ENCODE measurements at regions not wholly inside any gene's neighbourhood (a gene's known extent, or its start where the extent isn't known, plus 50 kb on each side); places are given as distances from the start of the nearest gene placed in this dataset.

DNA sequence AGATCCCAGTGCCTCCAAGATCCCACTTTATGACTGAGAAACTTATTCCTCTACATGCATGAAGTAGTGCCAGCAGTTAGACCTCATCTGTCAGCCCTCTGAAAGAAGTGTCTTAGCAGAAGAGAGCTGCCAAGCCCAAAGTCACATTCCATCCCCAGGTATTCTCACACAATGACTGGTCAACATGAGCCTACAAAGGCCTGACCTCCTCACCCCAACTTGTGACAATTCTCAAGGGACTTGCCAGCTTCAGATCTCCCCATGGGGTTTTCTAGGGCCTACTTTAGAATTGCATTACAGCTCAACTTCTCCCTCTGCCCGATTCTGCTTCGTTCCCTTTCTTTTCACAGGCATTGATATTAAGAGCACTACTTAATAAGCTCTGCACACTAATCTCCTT lies 393.8 kb upstream of the SLC30A5 start:
- TF ChIP-seq, protein P1, sequence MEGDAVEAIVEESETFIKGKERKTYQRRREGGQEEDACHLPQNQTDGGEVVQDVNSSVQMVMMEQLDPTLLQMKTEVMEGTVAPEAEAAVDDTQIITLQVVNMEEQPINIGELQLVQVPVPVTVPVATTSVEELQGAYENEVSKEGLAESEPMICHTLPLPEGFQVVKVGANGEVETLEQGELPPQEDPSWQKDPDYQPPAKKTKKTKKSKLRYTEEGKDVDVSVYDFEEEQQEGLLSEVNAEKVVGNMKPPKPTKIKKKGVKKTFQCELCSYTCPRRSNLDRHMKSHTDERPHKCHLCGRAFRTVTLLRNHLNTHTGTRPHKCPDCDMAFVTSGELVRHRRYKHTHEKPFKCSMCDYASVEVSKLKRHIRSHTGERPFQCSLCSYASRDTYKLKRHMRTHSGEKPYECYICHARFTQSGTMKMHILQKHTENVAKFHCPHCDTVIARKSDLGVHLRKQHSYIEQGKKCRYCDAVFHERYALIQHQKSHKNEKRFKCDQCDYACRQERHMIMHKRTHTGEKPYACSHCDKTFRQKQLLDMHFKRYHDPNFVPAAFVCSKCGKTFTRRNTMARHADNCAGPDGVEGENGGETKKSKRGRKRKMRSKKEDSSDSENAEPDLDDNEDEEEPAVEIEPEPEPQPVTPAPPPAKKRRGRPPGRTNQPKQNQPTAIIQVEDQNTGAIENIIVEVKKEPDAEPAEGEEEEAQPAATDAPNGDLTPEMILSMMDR (IDR thresholded peaks at IDR 0.05; ENCODE audit: borderline replicate concordance, extremely low read depth, insufficient read depth) = no peak
- intact Hi-C loops (cut with DNase I) = no loop called here

DNA sequence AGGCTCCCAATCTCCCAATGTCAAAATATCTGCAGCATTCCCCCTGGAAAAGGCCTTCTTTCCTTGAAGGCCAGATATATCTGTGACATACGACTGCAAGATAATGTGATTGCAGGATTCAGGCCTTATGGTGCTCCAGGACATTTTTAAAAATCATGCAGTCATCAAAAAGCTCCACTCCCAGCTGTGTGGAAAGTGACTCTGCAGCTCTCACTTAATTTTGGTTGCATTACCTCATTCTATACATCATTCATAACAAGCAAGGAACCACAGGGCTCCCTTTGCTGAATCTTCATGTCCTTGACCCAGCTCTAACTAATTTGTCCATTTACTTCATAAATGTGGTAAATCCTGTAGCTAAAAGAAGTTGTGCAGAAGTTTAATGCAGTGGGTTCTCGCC lies 386.2 kb upstream of the SLC30A5 start:
- intact Hi-C loops (cut with DNase I) = no loop called here
- no peak overlapping the region for H3K27ac ChIP-seq (ENCODE audit: low read depth in 2 of 2, low read length in 2 of 2)
- H3K27me3 ChIP-seq (ENCODE audit: control insufficient read depth, insufficient read depth, low read length) = no peaks in the 10 kb centered on the region
- no peak overlapping the region for H3K9ac ChIP-seq (ENCODE audit: low read length in 3 of 3)
- FAIRE-seq = no peak
- peaks cover 0 to 7% (median 3%) of the 10 kb centered on the region in 3 donors for H3K4me1 ChIP-seq (ENCODE audit: control insufficient read depth in 2 of 3, insufficient read depth in 2 of 3, low read depth in 1 of 3, low read length in 3 of 3)
- H3K9me3 ChIP-seq (ENCODE audit: control insufficient read depth in 2 of 3, insufficient read depth in 1 of 3, low read length in 3 of 3) = no peaks in the 10 kb centered on the region
- TF ChIP-seq, protein P1 (IDR thresholded peaks at IDR 0.05; ENCODE audit: borderline replicate concordance, extremely low read depth, insufficient read depth) = no peak
- no peak overlapping the region for H3K4me3 ChIP-seq (ENCODE audit: low read length in 3 of 3)
- H3K36me3 ChIP-seq (ENCODE audit: control insufficient read depth in 2 of 3, insufficient read depth in 3 of 3, low read length in 3 of 3) = no peaks in the 10 kb centered on the region
- DNase-seq = no peak

More for the DNA sequence above, 393.8 kb upstream of the SLC30A5 start:
- no peak overlapping the region for H3K4me3 ChIP-seq (ENCODE audit: low read length in 3 of 3)
- H3K27me3 ChIP-seq (ENCODE audit: control insufficient read depth, insufficient read depth, low read length) = no peaks in the 10 kb centered on the region
- no peak overlapping the region for H3K27ac ChIP-seq (ENCODE audit: low read depth in 2 of 2, low read length in 2 of 2)
- no peaks in the 10 kb centered on the region for H3K36me3 ChIP-seq (ENCODE audit: control insufficient read depth in 2 of 3, insufficient read depth in 3 of 3, low read length in 3 of 3)
- FAIRE-seq = no peak
- H3K9ac ChIP-seq (ENCODE audit: low read length in 3 of 3) = no peak overlapping the region
- no peaks in the 10 kb centered on the region for H3K4me1 ChIP-seq (ENCODE audit: control insufficient read depth in 2 of 3, insufficient read depth in 2 of 3, low read depth in 1 of 3, low read length in 3 of 3)
- no peaks in the 10 kb centered on the region for H3K9me3 ChIP-seq (ENCODE audit: control insufficient read depth in 2 of 3, insufficient read depth in 1 of 3, low read length in 3 of 3)
- DNase-seq = no peak

DNA sequence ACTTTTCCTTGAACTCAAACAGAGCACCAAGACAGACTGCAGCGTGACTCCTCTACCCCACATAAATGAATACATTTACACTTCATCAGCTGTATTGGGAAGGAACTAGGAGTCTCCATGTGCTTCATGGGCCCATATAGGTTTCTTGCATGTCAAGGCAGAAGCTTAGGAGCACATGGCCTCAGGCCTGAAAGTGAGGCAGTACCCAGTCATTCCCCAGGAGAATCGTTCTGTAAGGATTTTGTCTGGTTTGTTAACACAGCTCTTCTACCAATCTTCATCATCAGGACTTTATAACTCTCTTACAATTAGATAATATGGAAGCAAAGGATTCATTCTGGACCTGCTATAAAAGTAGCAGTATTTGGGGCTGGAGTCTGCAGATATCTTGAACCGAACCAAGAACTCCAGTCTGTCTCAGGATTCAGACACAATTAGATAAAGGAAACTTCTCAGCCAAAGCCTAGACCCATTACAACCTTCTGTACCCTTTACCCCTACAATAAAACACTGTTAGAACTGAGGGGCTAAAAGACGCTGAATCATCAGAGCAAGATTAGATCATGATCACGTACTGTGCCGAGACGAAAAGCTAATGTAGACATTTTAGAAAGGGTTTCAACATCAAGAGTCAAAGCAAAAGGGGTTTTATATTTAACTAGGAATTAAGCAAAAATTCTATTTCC lies 385.5 kb upstream of the SLC30A5 start:
- no peaks in the 10 kb centered on the region for H3K27me3 ChIP-seq (ENCODE audit: control insufficient read depth, insufficient read depth, low read length)
- intact Hi-C loops (cut with DNase I) = no loop called here
- H3K27ac ChIP-seq (ENCODE audit: low read depth in 2 of 2, low read length in 2 of 2) = no peak overlapping the region
- TF ChIP-seq, protein P1 (IDR thresholded peaks at IDR 0.05; ENCODE audit: borderline replicate concordance, extremely low read depth, insufficient read depth) = no peak
- H3K9ac ChIP-seq (ENCODE audit: low read length in 3 of 3) = no peak overlapping the region
- no peaks in the 10 kb centered on the region for H3K9me3 ChIP-seq (ENCODE audit: control insufficient read depth in 2 of 3, insufficient read depth in 1 of 3, low read length in 3 of 3)
- DNase-seq (no peak), FAIRE-seq (no peak)
- peaks cover 0 to 7% (median 3%) of the 10 kb centered on the region in 3 donors for H3K4me1 ChIP-seq (ENCODE audit: control insufficient read depth in 2 of 3, insufficient read depth in 2 of 3, low read depth in 1 of 3, low read length in 3 of 3)
- H3K4me3 ChIP-seq (ENCODE audit: low read length in 3 of 3) = no peak overlapping the region
- H3K36me3 ChIP-seq (ENCODE audit: control insufficient read depth in 2 of 3, insufficient read depth in 3 of 3, low read length in 3 of 3) = no peaks in the 10 kb centered on the region

DNA sequence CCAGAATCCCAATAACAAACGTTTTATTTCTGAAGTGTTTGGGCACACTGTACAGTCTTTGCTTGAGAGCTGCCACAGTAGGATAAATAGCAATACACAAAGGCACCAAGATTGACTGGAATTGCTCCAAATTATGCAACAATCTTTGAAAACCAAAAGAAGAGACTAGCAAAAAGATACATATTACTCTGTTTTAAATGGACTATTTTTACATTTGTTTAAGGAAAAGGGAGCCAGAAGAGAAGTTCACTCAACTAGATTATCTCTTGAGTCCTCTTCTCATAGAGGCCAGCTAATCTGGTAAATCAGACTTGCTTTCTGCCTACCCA lies 385.0 kb upstream of the SLC30A5 start:
- intact Hi-C loops (cut with DNase I) = no loop called here
- Histone ChIP-seq H3K4me3 (ENCODE audit: low read length in 3 of 3) (no peak overlapping the region), H3K27me3 (ENCODE audit: control insufficient read depth, insufficient read depth, low read length) (no peaks in the 10 kb centered on the region), H3K9me3 (ENCODE audit: control insufficient read depth in 2 of 3, insufficient read depth in 1 of 3, low read length in 3 of 3) (no peaks in the 10 kb centered on the region), H3K9ac (ENCODE audit: low read length in 3 of 3) (no peak overlapping the region), H3K4me1 (ENCODE audit: control insufficient read depth in 2 of 3, insufficient read depth in 2 of 3, low read depth in 1 of 3, low read length in 3 of 3) (peaks cover 0 to 7% (median 3%) of the 10 kb centered on the region in 3 donors), H3K27ac (ENCODE audit: low read depth in 2 of 2, low read length in 2 of 2) (no peak overlapping the region), H3K36me3 (ENCODE audit: control insufficient read depth in 2 of 3, insufficient read depth in 3 of 3, low read length in 3 of 3) (no peaks in the 10 kb centered on the region)
- no peak for FAIRE-seq
- TF ChIP-seq, protein P1 (IDR thresholded peaks at IDR 0.05; ENCODE audit: borderline replicate concordance, extremely low read depth, insufficient read depth) = no peak
- no peak for DNase-seq

All from kidney (tissue), 13 donors.